AG10803 (cell line): ENCODE measurements at regions not wholly inside any gene's neighbourhood (a gene's known extent, or its start where the extent isn't known, plus 50 kb on each side); places are given as distances from the start of the nearest gene placed in this dataset.

Source experiments
- DNase-seq: peaks from one replicate; pipeline ENCODE4 v3.0.0; 2010; ENCODE audit warnings: low read depth
- H3K4me3 ChIP-seq: 2 replicates; pipeline ENCODE4 v1.5.1; 2011; ENCODE audit warnings: mild to moderate bottlenecking, low read length, control low read depth
- TF ChIP-seq, protein P1 (sequence below): conservative IDR thresholded peaks from 2 replicates; pipeline ENCODE4 v1.5.1; 2011; ENCODE audit warnings: mild to moderate bottlenecking, low read length, control low read depth, inconsistent platforms

DNA sequence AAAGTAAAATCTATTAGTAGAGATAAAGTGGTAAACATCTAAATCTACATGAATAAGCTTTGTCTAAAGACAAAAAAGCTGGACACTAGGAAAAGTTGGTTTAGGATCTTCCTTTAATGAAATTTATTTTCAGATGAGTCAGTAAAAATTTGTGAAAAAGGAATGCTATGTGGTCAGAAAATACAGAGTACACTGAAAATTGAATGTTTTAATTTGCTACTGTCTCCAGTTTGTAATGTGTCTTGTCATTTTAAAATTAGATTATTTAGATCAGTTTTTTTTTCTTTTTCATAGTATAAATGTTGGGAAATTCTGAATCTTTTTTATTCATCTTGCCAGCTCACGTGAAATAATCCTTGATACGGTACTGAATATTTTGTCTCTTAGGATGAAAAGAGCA is 56.9 kb downstream of the SLITRK6 start:
- DNase-seq, result no peak
- TF ChIP-seq, protein P1, sequence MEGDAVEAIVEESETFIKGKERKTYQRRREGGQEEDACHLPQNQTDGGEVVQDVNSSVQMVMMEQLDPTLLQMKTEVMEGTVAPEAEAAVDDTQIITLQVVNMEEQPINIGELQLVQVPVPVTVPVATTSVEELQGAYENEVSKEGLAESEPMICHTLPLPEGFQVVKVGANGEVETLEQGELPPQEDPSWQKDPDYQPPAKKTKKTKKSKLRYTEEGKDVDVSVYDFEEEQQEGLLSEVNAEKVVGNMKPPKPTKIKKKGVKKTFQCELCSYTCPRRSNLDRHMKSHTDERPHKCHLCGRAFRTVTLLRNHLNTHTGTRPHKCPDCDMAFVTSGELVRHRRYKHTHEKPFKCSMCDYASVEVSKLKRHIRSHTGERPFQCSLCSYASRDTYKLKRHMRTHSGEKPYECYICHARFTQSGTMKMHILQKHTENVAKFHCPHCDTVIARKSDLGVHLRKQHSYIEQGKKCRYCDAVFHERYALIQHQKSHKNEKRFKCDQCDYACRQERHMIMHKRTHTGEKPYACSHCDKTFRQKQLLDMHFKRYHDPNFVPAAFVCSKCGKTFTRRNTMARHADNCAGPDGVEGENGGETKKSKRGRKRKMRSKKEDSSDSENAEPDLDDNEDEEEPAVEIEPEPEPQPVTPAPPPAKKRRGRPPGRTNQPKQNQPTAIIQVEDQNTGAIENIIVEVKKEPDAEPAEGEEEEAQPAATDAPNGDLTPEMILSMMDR, result no peak
- no peak overlapping the region for H3K4me3 ChIP-seq

DNA sequence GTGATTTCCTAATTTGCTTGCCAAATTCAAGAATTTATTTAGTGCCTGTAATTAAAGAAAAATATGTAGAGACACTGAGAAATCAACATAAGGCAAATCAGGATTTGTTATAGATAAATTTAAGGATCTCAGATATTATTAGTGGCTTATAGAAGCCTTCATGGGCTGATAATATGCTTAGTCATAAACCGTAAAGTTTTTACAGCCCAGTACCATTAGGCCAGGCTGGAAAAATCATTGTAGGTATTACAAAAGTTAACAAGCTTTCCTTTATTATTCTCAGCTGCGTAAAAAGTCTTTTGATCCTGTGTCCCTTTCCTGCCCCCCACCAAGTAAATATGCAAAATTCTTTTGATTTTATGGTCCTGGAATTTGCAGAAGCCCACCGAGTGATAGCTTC is 58.2 kb downstream of the SLITRK6 start:
- TF ChIP-seq, protein P1, result no peak
- no peak for DNase-seq
- no peak overlapping the region for H3K4me3 ChIP-seq

DNA sequence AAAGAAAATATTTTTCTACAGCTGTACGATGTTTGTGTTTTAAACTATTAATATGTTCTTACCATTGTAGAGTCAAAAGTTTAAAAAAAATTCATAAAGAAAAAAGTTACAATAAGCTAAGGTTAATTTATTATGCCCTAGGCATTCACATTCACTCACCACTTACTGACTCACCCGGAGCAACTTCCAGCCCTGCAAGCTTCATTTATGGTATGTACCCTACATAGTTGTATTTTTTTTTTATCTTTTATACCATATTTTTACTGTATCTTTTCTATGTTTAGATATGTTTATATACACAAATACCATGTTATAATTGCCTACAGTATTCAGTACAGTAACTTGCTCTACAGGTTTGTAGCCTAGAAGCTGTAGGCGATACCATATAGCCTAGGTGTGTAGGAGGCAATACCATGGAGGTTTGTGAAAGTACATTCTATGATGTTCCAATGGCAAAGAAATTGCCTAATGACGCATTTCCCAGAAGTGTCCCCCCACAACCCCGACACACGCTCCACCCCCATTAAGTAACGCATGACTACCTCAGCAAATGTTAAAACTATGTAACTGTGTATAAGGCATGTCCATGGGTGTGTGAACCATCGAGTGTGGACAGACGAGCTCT is 60.4 kb downstream of the SLITRK6 start:
- no peak overlapping the region for H3K4me3 ChIP-seq
- TF ChIP-seq, protein P1, result no peak
- no peak for DNase-seq

DNA sequence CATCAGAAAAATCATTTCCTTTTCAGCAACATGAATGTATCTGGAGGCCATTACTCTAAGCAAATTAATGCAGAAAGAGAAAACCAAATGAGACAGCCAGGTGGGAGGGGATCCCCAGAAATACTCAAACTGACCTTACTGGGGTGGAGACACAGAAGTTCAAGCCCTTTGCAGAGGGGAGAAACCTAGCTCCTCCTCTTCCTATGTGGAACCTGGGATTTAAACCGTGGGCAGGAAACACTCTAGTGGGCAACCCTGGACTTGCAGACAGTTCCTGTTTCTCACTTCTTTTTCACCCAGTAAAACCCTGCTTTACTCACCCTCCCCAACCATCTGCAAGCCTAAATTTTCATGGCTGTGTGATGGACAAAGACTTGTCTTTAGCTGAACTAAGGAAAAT is 61.3 kb downstream of the SLITRK6 start:
- H3K4me3 ChIP-seq, result no peak overlapping the region
- no peak for DNase-seq
- TF ChIP-seq, protein P1, result no peak

DNA sequence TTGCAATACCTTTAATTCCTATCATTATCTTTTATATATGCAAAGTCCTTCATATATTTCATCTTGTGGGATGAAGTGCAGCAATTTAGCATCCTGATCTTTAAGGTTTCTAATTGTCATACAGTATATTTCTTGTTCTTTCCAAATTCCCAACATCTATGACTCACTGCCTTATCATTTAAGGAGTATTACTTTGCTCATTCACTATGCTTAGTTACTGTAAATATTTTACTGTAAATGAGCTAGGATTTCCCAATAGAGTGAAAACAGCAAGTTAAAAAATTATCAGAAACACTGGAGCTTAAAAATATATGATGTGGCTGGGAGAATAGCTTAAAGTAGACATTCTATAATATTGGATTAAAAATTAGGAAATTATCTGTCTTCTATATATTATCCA is 69.9 kb downstream of the SLITRK6 start:
- DNase-seq, result no peak

DNA sequence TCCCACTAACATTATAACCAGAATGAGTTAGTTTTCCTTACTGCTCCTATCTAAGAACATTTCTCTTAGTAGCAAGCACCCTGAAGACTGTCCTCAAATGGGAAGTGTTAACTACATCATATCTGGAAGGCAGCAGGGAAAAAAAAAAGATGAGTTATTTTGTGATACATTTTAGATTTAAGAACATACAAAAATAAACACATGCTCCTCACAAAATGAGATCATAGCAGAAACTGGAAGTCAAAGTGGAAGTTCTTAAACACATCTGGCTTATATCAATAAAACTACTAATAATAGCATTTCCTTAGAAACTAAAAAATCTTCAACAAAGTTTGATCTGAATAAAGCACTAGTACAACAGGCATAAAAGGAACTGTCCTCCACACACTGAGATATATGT is 70.4 kb downstream of the SLITRK6 start:
- DNase-seq, result no peak
- TF ChIP-seq, protein P1, result no peak
- H3K4me3 ChIP-seq, result no peak overlapping the region

More for the DNA sequence above, 69.9 kb downstream of the SLITRK6 start:
- TF ChIP-seq, protein P1, result no peak
- H3K4me3 ChIP-seq, result no peak overlapping the region

DNA sequence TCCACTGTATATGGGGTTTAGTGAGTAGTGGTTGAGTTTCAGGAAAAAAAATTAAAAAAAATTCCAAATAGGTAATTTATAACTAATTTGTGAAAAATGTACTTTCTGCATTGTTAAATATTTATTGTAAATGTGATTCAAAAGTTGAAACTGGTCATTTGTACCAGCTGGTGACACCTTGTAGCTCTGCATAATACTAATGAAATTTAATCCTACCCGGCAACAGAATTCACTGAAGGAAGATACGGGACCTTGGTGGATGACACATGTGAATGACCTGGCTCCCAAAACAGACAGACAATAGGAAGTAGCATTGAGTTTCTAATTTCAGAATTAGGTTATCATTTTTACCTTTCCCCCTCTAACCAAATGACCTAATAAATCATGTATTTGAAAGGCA is 73.8 kb downstream of the SLITRK6 start:
- H3K4me3 ChIP-seq, result no peak overlapping the region
- DNase-seq, result no peak
- TF ChIP-seq, protein P1, result no peak
